K562 (cell line): ENCODE measurements at regions not wholly inside any gene's neighbourhood (a gene's known extent, or its start where the extent isn't known, plus 50 kb on each side); places are given as distances from the start of the nearest gene placed in this dataset.
A peak's percentile ranks its signal among the peaks of the same experiment; 100 is the strongest.

ENCODE experiments used
- ATAC-seq: fragments of 200-7000 bp; cut with Tn5 transposase; 3 replicates; pipeline ENCODE4 v1.9.1; 2020; ENCODE audit warnings: moderate library complexity
- BruUV-seq: library from RNA; stranded (reverse); fragments of 400-500 nt; replicated peaks from 2 replicates; lab custom pipeline; 2021; lab: Mats Ljungman, UMichigan
- CTCF ChIA-PET: fragments of 300-600 bp; formaldehyde crosslinking; extraction: SDS; loops from one replicate; lab custom pipeline; 2021; ENCODE audit warnings: low intra/inter-chr PET ratio; lab: Yijun Ruan, JAX
- POLR2A ChIA-PET: fragments of 300-600, 350-650 bp; sonication (Branson Sonifier 250); formaldehyde crosslinking; extraction: SDS; loops from one replicate; lab custom pipeline; 2021; ENCODE audit warnings: antibody characterized with exemption, inconsistent platforms; lab: Yijun Ruan, JAX
- DNase-seq, 4 experiments: peaks; one replicate each; pipeline versions ENCODE4 v3.0.0 to v3.0.0-alpha.2; 2011 to 2018; ENCODE audit warnings: low spot score in 3 of 4, mixed read lengths in 3 of 4; ENCODE audit errors: extremely low read depth in 1 of 4
- FAIRE-seq: peaks from 2 replicates; lab custom pipeline; 2011; peaks lifted over from hg19 to GRCh38; lab: Jason Lieb, UNC
- H2AFZ ChIP-seq: 2 replicates; pipeline ENCODE4 v1.6.0; 2011; ENCODE audit warnings: low read depth, low read length, control low read depth, inconsistent platforms
- H3K27ac ChIP-seq: fragments of 200-600 bp; 3 replicates; pipeline ENCODE4 v1.8.0; 2011; ENCODE audit warnings: low read depth, mild to moderate bottlenecking, control low read depth, inconsistent platforms, low read length, moderate library complexity, mixed read lengths; ENCODE audit errors: extremely low read depth
- H3K27me3 ChIP-seq, 2 experiments: fragments of 300-600 bp in 1 of 2; 2 replicates in 1 of 2; 3 replicates in 1 of 2; pipeline versions ENCODE4 v1.6.0 to v1.8.0; 2011; ENCODE audit warnings: inconsistent platforms in 2 of 2, low read length in 2 of 2, mild to moderate bottlenecking in 1 of 2, mixed read lengths in 1 of 2, moderate library complexity in 1 of 2; ENCODE audit not compliant: control insufficient read depth in 2 of 2, insufficient read depth in 2 of 2
- H3K36me3 ChIP-seq: fragments of 300-600 bp; 3 replicates; pipeline ENCODE4 v1.8.0; 2011; ENCODE audit warnings: mild to moderate bottlenecking, low read length, inconsistent platforms; ENCODE audit not compliant: control insufficient read depth, insufficient read depth
- H3K4me1 ChIP-seq, 2 experiments: fragments of 200-600 bp in 1 of 2; replicated peaks in 1 of 2; 2 replicates in 1 of 2; 3 replicates in 1 of 2; pipeline versions ENCODE4 v1.5.1 to v1.8.0; 2011; ENCODE audit warnings: inconsistent platforms in 2 of 2, low read length in 2 of 2, mild to moderate bottlenecking in 1 of 2, mixed read lengths in 1 of 2, moderate library complexity in 1 of 2; ENCODE audit not compliant: control insufficient read depth in 2 of 2, insufficient read depth in 2 of 2
- H3K4me2 ChIP-seq: 2 replicates; pipeline ENCODE4 v1.6.1; 2011; ENCODE audit warnings: low read length, control low read depth, inconsistent platforms, mixed read lengths; ENCODE audit not compliant: insufficient read depth
- H3K4me3 ChIP-seq: fragments of 200-600 bp; sonication (generic), shearing (Covaris generic); 2 replicates; pipeline ENCODE4 v1.5.1; 2016; ENCODE audit warnings: control low read depth, inconsistent platforms
- H3K79me2 ChIP-seq: fragments of 200-600 bp; 3 replicates; pipeline ENCODE4 v1.8.0; 2011; ENCODE audit warnings: low read length, inconsistent platforms; ENCODE audit not compliant: control insufficient read depth, insufficient read depth
- H3K9ac ChIP-seq, 2 experiments: 2 replicates each; pipeline versions ENCODE4 v1.6.0 to v1.6.1; 2011; ENCODE audit warnings: low read depth in 2 of 2, low read length in 2 of 2, control low read depth in 1 of 2, inconsistent platforms in 1 of 2, mild to moderate bottlenecking in 1 of 2, mixed read lengths in 1 of 2; ENCODE audit not compliant: insufficient read depth in 1 of 2
- H3K9me1 ChIP-seq: one replicate; pipeline ENCODE4 v1.6.0; 2011; ENCODE audit warnings: inconsistent platforms, mild to moderate bottlenecking, low read length, moderate library complexity; ENCODE audit not compliant: control insufficient read depth, insufficient read depth
- H3K9me3 ChIP-seq: replicated peaks from 2 replicates; pipeline ENCODE4 v1.5.1; 2011; ENCODE audit warnings: low read depth, low read length, inconsistent platforms; ENCODE audit not compliant: control insufficient read depth, insufficient read depth
- H4K20me1 ChIP-seq: replicated peaks from 2 replicates; pipeline ENCODE4 v1.6.1; 2011; ENCODE audit warnings: low read length, inconsistent platforms, mixed read lengths; ENCODE audit not compliant: control insufficient read depth, insufficient read depth
- ADNP ChIP-seq: fragments of 200-800 bp; sonication (Bioruptor generic); IDR thresholded peaks from 2 replicates; pipeline ENCODE4 v1.6.1; 2016; ENCODE audit warnings: missing genetic modification characterization, missing compliant biosample characterization
- ATF1 ChIP-seq, 2 experiments: fragments of 450-650 bp in 1 of 2; IDR thresholded peaks; 2 replicates each; pipeline ENCODE4 v1.6.1; 2016; ENCODE audit warnings: missing compliant biosample characterization in 1 of 2, missing genetic modification characterization in 1 of 2
- CC2D1A ChIP-seq: fragments of 450-650 bp; IDR thresholded peaks from 2 replicates; pipeline ENCODE4 v1.6.1; 2017; ENCODE audit warnings: mild to moderate bottlenecking
- DMBX1 ChIP-seq: fragments of 250-450 bp; sonication (Bioruptor Pico); IDR thresholded peaks from 2 replicates; pipeline ENCODE4 v1.8.0; 2022; ENCODE audit warnings: inconsistent platforms, mild to moderate bottlenecking, moderate library complexity, borderline replicate concordance
- HDAC3 ChIP-seq: fragments of 450-650 bp; IDR thresholded peaks from 2 replicates; pipeline ENCODE4 v1.6.1; 2018; ENCODE audit warnings: borderline replicate concordance, mild to moderate bottlenecking, moderate library complexity; ENCODE audit not compliant: partially characterized antibody
- HNRNPLL ChIP-seq: fragments of 200-400 bp; formaldehyde crosslinking; IDR thresholded peaks from 2 replicates; pipeline ENCODE4 v1.6.1; 2017; ENCODE audit warnings: low read length, low read depth, mild to moderate bottlenecking; ENCODE audit not compliant: poor library complexity, severe bottlenecking
- HNRNPUL1 ChIP-seq: fragments of 200-400 bp; formaldehyde crosslinking; IDR thresholded peaks from 2 replicates; pipeline ENCODE4 v1.6.1; 2017; ENCODE audit warnings: low read length
- JUND ChIP-seq, 2 experiments: IDR thresholded peaks; 2 replicates in 1 of 2; 3 replicates in 1 of 2; pipeline ENCODE4 v1.6.1; 2011; ENCODE audit warnings: borderline replicate concordance in 2 of 2, low read depth in 2 of 2, low read length in 2 of 2, improper control_type of control experiment in 1 of 2, missing biosample characterization in 1 of 2, missing genetic modification characterization in 1 of 2, missing genetic modification reagents in 1 of 2
- MBD2 ChIP-seq: sonication (generic); IDR thresholded peaks from 2 replicates; pipeline ENCODE4 v1.6.1; 2016; ENCODE audit warnings: low read depth, borderline replicate concordance
- MYBL2 ChIP-seq, 2 experiments: fragments of 450-650 bp in 1 of 2; sonication (generic) in 1 of 2; formaldehyde crosslinking in 1 of 2; IDR thresholded peaks; 2 replicates each; pipeline versions ENCODE4 v1.6.1 to v1.8.1; 2017 to 2022; ENCODE audit warnings: borderline replicate concordance in 1 of 2, inconsistent platforms in 1 of 2, low read depth in 1 of 2, mild to moderate bottlenecking in 1 of 2, missing genetic modification reagents in 1 of 2, moderate library complexity in 1 of 2
- PTRF ChIP-seq: fragments of 450-650 bp; IDR thresholded peaks from 2 replicates; pipeline ENCODE4 v1.6.1; 2016; ENCODE audit warnings: mild to moderate bottlenecking, missing genetic modification characterization, missing compliant biosample characterization
- SMARCC2 ChIP-seq: fragments of 450-650 bp; IDR thresholded peaks from 2 replicates; pipeline ENCODE4 v1.6.1; 2017; ENCODE audit warnings: antibody characterized with exemption, moderate library complexity, mild to moderate bottlenecking, low read depth
- SOX6 ChIP-seq: fragments of 450-650 bp; IDR thresholded peaks from 2 replicates; pipeline ENCODE4 v1.6.1; 2014; ENCODE audit warnings: mild to moderate bottlenecking
- TBL1XR1 ChIP-seq, 2 experiments: IDR thresholded peaks; 2 replicates each; pipeline ENCODE4 v1.6.1; 2012; ENCODE audit warnings: improper control_type of control experiment in 2 of 2, low read length in 2 of 2, mild to moderate bottlenecking in 1 of 2
- TCF3 ChIP-seq: sonication (generic); formaldehyde crosslinking; IDR thresholded peaks from 2 replicates; pipeline ENCODE4 v1.4.0; 2020; ENCODE audit warnings: mild to moderate bottlenecking, missing genetic modification reagents
- ZNF584 ChIP-seq: fragments of 200-800 bp; sonication (Bioruptor generic); IDR thresholded peaks from 2 replicates; pipeline ENCODE4 v1.6.1; 2016; ENCODE audit warnings: low read depth, mild to moderate bottlenecking, missing genetic modification characterization, missing compliant biosample characterization
- ZNF589 ChIP-seq: fragments of 200-800 bp; sonication (Bioruptor generic); IDR thresholded peaks from 2 replicates; pipeline ENCODE4 v1.6.1; 2016; ENCODE audit warnings: low read depth, missing genetic modification characterization, missing compliant biosample characterization
- ZNF696 ChIP-seq: fragments of 250-450 bp; sonication (Bioruptor Pico); conservative IDR thresholded peaks from 2 replicates; pipeline ENCODE4 v1.4.0; 2020; ENCODE audit warnings: mild to moderate bottlenecking, moderate library complexity
- WGBS: fragments of 100-300 bp; shearing (Covaris generic); methylation state at CpG from one replicate; pipeline ENCODE4 v1.1.6; 2016; ENCODE audit warnings: low coverage, mixed read lengths; ENCODE audit not compliant: insufficient coverage; ENCODE audit errors: missing lambda C conversion rate; 5-methylcytosine and 5-hydroxymethylcytosine counted together
- in situ Hi-C: fragments of 300-500 bp; cut with MboI; formaldehyde crosslinking; loops from 4 replicates; pipeline ENCODE4 v1.15.0; 2018; ENCODE audit warnings: inconsistent platforms, mixed read lengths
- intact Hi-C: fragments of 100-400 bp; cut with micrococcal nuclease; formaldehyde crosslinking; loops from 2 replicates; pipeline ENCODE4 v1.14.2; 2022
- TF ChIP-seq, protein P1 (sequence below): IDR thresholded peaks from 2 replicates; pipeline ENCODE4 v1.6.1; 2012; ENCODE audit warnings: low read depth, low read length, improper control_type of control experiment, borderline replicate concordance

DNA sequence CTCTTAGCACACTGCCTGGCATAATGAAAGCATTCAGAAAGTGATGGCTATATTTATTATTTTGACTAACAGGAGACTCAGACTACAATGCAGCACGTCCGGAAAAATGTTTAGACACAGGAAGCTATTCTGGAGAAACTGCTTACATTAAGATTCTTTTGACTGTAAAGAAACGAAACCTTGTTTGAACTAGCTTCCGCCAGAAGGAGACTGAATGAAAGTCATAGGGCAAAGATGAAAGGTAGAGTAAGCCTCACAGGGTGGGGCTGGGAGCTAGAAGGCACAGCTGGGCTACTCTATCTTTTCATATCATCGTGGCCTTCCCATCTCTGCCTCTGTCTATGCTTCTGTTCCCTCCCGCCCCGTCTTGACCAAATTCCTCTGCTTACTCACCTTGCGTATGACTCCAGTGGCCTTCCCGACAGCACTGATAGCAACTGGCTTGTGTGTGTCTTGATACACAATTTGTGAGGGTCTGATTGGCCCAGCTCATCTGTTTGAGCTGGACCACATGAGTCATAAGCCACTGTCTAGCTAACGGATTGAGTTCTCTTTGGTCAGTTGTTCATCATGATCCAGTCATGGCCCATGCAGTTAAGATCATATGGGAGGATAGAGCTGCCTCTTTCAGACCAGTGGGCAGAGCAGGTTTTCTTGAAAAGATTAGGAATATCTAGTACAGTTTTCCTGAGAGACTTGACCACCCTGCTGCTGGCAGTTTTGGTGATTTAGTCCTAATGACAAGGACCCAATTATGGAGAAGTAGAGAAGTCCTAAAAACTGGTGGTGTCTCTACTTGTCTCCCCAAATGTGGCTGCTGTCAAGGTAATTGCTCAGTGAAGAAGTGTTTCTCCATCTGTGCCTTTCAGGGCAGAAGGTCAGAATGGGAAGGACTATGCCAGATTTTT lies 151.5 kb upstream of the SLC38A2 start:
- H3K79me2 ChIP-seq: no peaks in the 10 kb centered on the region
- H3K36me3 ChIP-seq: no peaks in the 10 kb centered on the region
- DNase-seq (peak; percentile 29 to 86 (median 43)), FAIRE-seq (peak; percentile 96), ATAC-seq (peak; percentile 83)
- peaks cover 0 to 22% of the 10 kb centered on the region in 2 experiments; a peak in 4 of 5 replicates for H3K4me1 ChIP-seq
- ChIA-PET CTCF (no interaction called here), POLR2A (interaction anchor here (0.7 to 1.7 kb wide), 4 partner anchors 9 to 25 kb away, joined by 3 to 5 read pairs (median 4); no protein-coding TSS in a partner anchor)
- H3K4me3 ChIP-seq: no peak overlapping the region
- no peaks in the 10 kb centered on the region for H3K9me3 ChIP-seq
- H4K20me1 ChIP-seq: no peaks in the 10 kb centered on the region
- peak overlapping the region; percentile 49; the same call in 1 of the 3 replicates for H3K27ac ChIP-seq
- intact Hi-C loops: loop anchor here (10.0 kb wide), 2 partner anchors 139 to 141 kb away; no protein-coding TSS in a partner anchor
- H3K27me3 ChIP-seq: no peaks in the 10 kb centered on the region
- no peaks in the 10 kb centered on the region for H3K9me1 ChIP-seq
- 14% methylated on average over 10 of the region's 10 CpGs for WGBS
- BruUV-seq: no TSS peak
- peak overlapping the region; percentile 46 for H2AFZ ChIP-seq
- in situ Hi-C loops: no loop called here
- H3K9ac ChIP-seq: no peak overlapping the region
- peak overlapping the region; percentile 56 for H3K4me2 ChIP-seq
- TF ChIP-seq, protein P1, sequence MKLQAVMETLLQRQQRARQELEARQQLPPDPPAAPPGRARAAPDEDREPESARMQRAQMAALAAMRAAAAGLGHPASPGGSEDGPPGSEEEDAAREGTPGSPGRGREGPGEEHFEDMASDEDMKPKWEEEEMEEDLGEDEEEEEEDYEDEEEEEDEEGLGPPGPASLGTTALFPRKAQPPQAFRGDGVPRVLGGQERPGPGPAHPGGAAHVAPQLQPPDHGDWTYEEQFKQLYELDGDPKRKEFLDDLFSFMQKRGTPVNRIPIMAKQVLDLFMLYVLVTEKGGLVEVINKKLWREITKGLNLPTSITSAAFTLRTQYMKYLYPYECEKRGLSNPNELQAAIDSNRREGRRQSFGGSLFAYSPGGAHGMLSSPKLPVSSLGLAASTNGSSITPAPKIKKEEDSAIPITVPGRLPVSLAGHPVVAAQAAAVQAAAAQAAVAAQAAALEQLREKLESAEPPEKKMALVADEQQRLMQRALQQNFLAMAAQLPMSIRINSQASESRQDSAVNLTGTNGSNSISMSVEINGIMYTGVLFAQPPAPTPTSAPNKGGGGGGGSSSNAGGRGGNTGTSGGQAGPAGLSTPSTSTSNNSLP: no peak
- no peak for TF ChIP-seq ATF1 (CRISPR knock-in tag; IDR thresholded peaks at IDR 0.05)
- peak; percentile 55 for TF ChIP-seq ATF1 (tag; IDR thresholded peaks at IDR 0.05)
- TF ChIP-seq PTRF: no peak
- TF ChIP-seq TBL1XR1 (IDR thresholded peaks at IDR 0.05; ENCODE audit: low read length in 2 of 2): 0 out of 4 replicates have a peak, but pooled peaks of 1 of the 2 experiments have one; percentile 30
- TF ChIP-seq HNRNPLL: peak; percentile 88
- peak; percentile 63 for TF ChIP-seq SOX6
- TF ChIP-seq HDAC3: peak; percentile 37
- TF ChIP-seq MBD2: peak; percentile 46; the same call in 1 of the 2 replicates
- peak; percentile 53; the same call in 1 of the 2 replicates for TF ChIP-seq ZNF589 (CRISPR knock-in tag)
- no peak for TF ChIP-seq HNRNPUL1
- TF ChIP-seq TCF3 (CRISPR knock-in tag): peak; percentile 72
- TF ChIP-seq CC2D1A: peak; percentile 71; the same call in 1 of the 2 replicates
- no peak for TF ChIP-seq ZNF696 (CRISPR knock-in tag)
- TF ChIP-seq SMARCC2: no peak
- TF ChIP-seq ZNF584 (CRISPR knock-in tag): 0 out of 2 replicates have a peak, but pooled peaks have one; percentile 21
- TF ChIP-seq DMBX1 (CRISPR knock-in tag): peak; percentile 59; the same call in 1 of the 2 replicates
- TF ChIP-seq ADNP (tag): no peak
- TF ChIP-seq MYBL2 (IDR thresholded peaks at IDR 0.05; ENCODE audit: low read depth): peak; percentile 91
- TF ChIP-seq MYBL2 (CRISPR knock-in tag; IDR thresholded peaks at IDR 0.05; ENCODE audit: borderline replicate concordance): no peak; the same call in 1 of the 2 replicates
- TF ChIP-seq JUND (IDR thresholded peaks at IDR 0.05; ENCODE audit: borderline replicate concordance, low read depth, low read length): peak; percentile 93
- TF ChIP-seq JUND (tag; IDR thresholded peaks at IDR 0.05; ENCODE audit: borderline replicate concordance, low read depth, low read length): peak; percentile 87; the same call in 2 of the 3 replicates
